ENCODE measurements at regions not wholly inside any gene's neighbourhood (a gene's known extent, or its start where the extent isn't known, plus 50 kb on each side); places are given as distances from the start of the nearest gene placed in this dataset.

DNA sequence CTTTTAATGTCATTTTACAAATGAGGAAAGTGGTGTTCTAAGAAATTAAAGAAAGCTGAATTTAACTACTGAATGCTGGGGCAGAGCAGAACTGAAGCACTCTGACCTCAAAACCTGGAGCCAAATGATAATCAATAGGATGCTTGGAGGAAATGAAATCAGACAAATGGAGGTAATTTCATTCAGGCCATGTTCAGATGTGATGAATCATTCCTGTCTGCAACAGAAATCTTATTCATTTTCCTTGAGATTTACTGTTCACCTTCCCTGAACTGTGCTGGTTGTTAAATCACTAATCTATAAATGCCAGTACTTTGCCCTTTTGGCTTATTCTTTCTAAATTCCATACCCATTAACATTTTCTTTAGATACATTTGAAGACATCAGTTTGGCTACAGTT is 85.6 kb upstream of the SNX7 start:
- no peaks in the 10 kb centered on the region for H3K4me1 Mint-ChIP-seq

DNA sequence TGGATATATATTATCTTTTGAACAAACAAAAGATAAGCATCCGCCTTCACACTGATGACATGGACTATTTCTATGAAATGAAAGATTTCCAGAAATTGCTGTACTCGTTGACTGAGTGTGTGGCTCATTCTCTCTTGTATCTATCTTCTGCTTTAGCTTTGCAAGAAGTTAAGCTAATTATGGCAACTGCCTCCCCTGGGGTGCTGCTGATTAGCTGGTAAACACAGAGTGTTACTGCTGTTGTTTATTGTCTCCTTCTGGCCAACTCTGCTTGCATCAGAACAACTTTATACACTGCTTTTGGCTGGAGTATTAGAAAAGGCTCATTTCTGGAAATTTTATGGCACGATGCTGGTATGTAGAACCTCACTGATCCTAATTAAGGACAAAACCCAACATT is 95.6 kb upstream of the SNX7 start:
- Mint-ChIP-seq H3K27me3 (ENCODE audit: low read depth in 3 of 3) (no peaks in the 10 kb centered on the region), H3K4me1 (no peaks in the 10 kb centered on the region), H3K27ac (no peak overlapping the region), H3K36me3 (no peaks in the 10 kb centered on the region), H3K4me3 (no peak overlapping the region), H3K9me3 (peaks cover 3 to 13% (median 7%) of the 10 kb centered on the region in 7 donors)
- Histone ChIP-seq H3K9me3 (replicated peaks in 1 of 2; ENCODE audit: control insufficient read depth in 1 of 2, insufficient read depth in 1 of 2, low read length in 2 of 2) (peaks cover 10 to 13% of the 10 kb centered on the region in 2 donors), H4K20me1 (ENCODE audit: insufficient read depth, low read length) (no peaks in the 10 kb centered on the region), H3K4me1 (ENCODE audit: control insufficient read depth in 1 of 2, insufficient read depth in 2 of 2, low read length in 2 of 2) (no peaks in the 10 kb centered on the region), H3K4me3 (replicated peaks in 1 of 3; ENCODE audit: low read depth in 2 of 3, low read length in 3 of 3) (no peak overlapping the region), H3K27me3 (ENCODE audit: control insufficient read depth in 2 of 2, insufficient read depth in 2 of 2, low read length in 2 of 2) (no peaks in the 10 kb centered on the region), H2AFZ (ENCODE audit: insufficient read depth, low read depth, low read length, poor library complexity, severe bottlenecking) (no peak overlapping the region), H3K27ac (ENCODE audit: low read depth in 1 of 2, low read length in 2 of 2) (no peak overlapping the region), H3K36me3 (replicated peaks in 1 of 2; ENCODE audit: control insufficient read depth in 1 of 2, insufficient read depth in 2 of 2, low read length in 2 of 2) (no peaks in the 10 kb centered on the region), H3K79me2 (ENCODE audit: insufficient read depth, low read length) (no peaks in the 10 kb centered on the region), H3K4me2 (replicated peaks; ENCODE audit: extremely low read depth, low read length, poor library complexity, severe bottlenecking) (no peak overlapping the region), H3K9ac (ENCODE audit: insufficient read depth, low read length, poor library complexity, severe bottlenecking) (no peak overlapping the region)
- WGBS (ENCODE audit: insufficient coverage): 40% methylated on average over 1 of the region's 3 CpGs
- intact Hi-C loops (cut with micrococcal nuclease): no loop called here
- DNase-seq: no peak
- TF ChIP-seq, protein P1, sequence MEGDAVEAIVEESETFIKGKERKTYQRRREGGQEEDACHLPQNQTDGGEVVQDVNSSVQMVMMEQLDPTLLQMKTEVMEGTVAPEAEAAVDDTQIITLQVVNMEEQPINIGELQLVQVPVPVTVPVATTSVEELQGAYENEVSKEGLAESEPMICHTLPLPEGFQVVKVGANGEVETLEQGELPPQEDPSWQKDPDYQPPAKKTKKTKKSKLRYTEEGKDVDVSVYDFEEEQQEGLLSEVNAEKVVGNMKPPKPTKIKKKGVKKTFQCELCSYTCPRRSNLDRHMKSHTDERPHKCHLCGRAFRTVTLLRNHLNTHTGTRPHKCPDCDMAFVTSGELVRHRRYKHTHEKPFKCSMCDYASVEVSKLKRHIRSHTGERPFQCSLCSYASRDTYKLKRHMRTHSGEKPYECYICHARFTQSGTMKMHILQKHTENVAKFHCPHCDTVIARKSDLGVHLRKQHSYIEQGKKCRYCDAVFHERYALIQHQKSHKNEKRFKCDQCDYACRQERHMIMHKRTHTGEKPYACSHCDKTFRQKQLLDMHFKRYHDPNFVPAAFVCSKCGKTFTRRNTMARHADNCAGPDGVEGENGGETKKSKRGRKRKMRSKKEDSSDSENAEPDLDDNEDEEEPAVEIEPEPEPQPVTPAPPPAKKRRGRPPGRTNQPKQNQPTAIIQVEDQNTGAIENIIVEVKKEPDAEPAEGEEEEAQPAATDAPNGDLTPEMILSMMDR (IDR thresholded peaks at IDR 0.05): no peak

More for the DNA sequence above, 85.6 kb upstream of the SNX7 start:
- Histone ChIP-seq H3K4me3 (replicated peaks in 1 of 3; ENCODE audit: low read depth in 2 of 3, low read length in 3 of 3) (no peak overlapping the region), H3K9ac (ENCODE audit: insufficient read depth, low read length, poor library complexity, severe bottlenecking) (no peak overlapping the region), H3K4me1 (ENCODE audit: control insufficient read depth in 1 of 2, insufficient read depth in 2 of 2, low read length in 2 of 2) (no peaks in the 10 kb centered on the region), H3K27me3 (ENCODE audit: control insufficient read depth in 2 of 2, insufficient read depth in 2 of 2, low read length in 2 of 2) (no peaks in the 10 kb centered on the region), H3K27ac (ENCODE audit: low read depth in 1 of 2, low read length in 2 of 2) (no peak overlapping the region), H3K79me2 (ENCODE audit: insufficient read depth, low read length) (no peaks in the 10 kb centered on the region), H2AFZ (ENCODE audit: insufficient read depth, low read depth, low read length, poor library complexity, severe bottlenecking) (no peak overlapping the region), H3K9me3 (replicated peaks in 1 of 2; ENCODE audit: control insufficient read depth in 1 of 2, insufficient read depth in 1 of 2, low read length in 2 of 2) (no peaks in the 10 kb centered on the region), H3K4me2 (replicated peaks; ENCODE audit: extremely low read depth, low read length, poor library complexity, severe bottlenecking) (no peak overlapping the region), H3K36me3 (replicated peaks in 1 of 2; ENCODE audit: control insufficient read depth in 1 of 2, insufficient read depth in 2 of 2, low read length in 2 of 2) (no peaks in the 10 kb centered on the region), H4K20me1 (ENCODE audit: insufficient read depth, low read length) (no peaks in the 10 kb centered on the region)
- Mint-ChIP-seq H3K27me3 (ENCODE audit: low read depth in 3 of 3) (no peaks in the 10 kb centered on the region), H3K4me3 (no peak overlapping the region), H3K27ac (no peak overlapping the region), H3K9me3 (peaks cover 0 to 3% (median 0%) of the 10 kb centered on the region in 7 donors), H3K36me3 (no peaks in the 10 kb centered on the region)
- no peak for DNase-seq
- TF ChIP-seq, protein P1 (IDR thresholded peaks at IDR 0.05): no peak
- intact Hi-C loops (cut with micrococcal nuclease): no loop called here
